PC-9 (cell line): ENCODE measurements at regions not wholly inside any gene's neighbourhood (a gene's known extent, or its start where the extent isn't known, plus 50 kb on each side); places are given as distances from the start of the nearest gene placed in this dataset.

Experiments used
- CTCF ChIP-seq: fragments of 200-600 bp; sonication (generic); conservative IDR thresholded peaks from 2 replicates; pipeline ENCODE4 v1.6.1; 2017; ENCODE audit warnings: mixed run types, antibody characterized with exemption, mild to moderate bottlenecking, moderate library complexity
- EZH2 ChIP-seq: fragments of 200-600 bp; sonication (generic); IDR thresholded peaks from 2 replicates; pipeline ENCODE4 v1.8.0; 2017; ENCODE audit warnings: antibody characterized with exemption, low read depth

GRCh38 chr5:57828221-57828620 lies 345.6 kb upstream of the ACTBL2 start:
- TF ChIP-seq CTCF = no peak
- TF ChIP-seq EZH2 = no peak
